HCT116 (cell line): ENCODE measurements at regions not wholly inside any gene's neighbourhood (a gene's known extent, or its start where the extent isn't known, plus 50 kb on each side); places are given as distances from the start of the nearest gene placed in this dataset.

Source experiments
- CEBPB ChIP-seq: IDR thresholded peaks from 2 replicates; pipeline ENCODE4 v1.6.1; 2012; ENCODE audit warnings: low read depth
- EZH2 ChIP-seq: fragments of 200-600 bp; sonication (generic); IDR thresholded peaks from 2 replicates; pipeline ENCODE4 v1.6.1; 2017; ENCODE audit warnings: antibody characterized with exemption, mixed run types
- POLR2A ChIP-seq: IDR thresholded peaks from 2 replicates; pipeline ENCODE4 v1.7.0; 2011; ENCODE audit warnings: borderline replicate concordance; ENCODE audit not compliant: insufficient read depth, insufficient read length; ENCODE audit errors: extremely low read depth
- POLR2AphosphoS5 ChIP-seq: IDR thresholded peaks from 2 replicates; pipeline ENCODE4 v1.6.1; 2011; ENCODE audit warnings: mild to moderate bottlenecking, low read depth, low read length, moderate library complexity
- SIN3A ChIP-seq: IDR thresholded peaks from 2 replicates; pipeline ENCODE4 v1.6.1; 2012; ENCODE audit warnings: low read depth
- ZNF274 ChIP-seq: fragments of 200-500 bp; sonication (Bioruptor generic); IDR thresholded peaks from 2 replicates; pipeline ENCODE4 v1.6.1; 2014; ENCODE audit warnings: mild to moderate bottlenecking, low read depth, low read length, inconsistent platforms
- TF ChIP-seq, protein P1 (sequence below), 3 experiments: fragments of 200-600 bp in 1 of 3; sonication (generic) in 1 of 3; IDR thresholded peaks in 2 of 3; conservative IDR thresholded peaks in 1 of 3; 2 replicates each; pipeline ENCODE4 v1.5.1; 2012 to 2017; ENCODE audit warnings: low read depth in 2 of 3, low read length in 2 of 3, antibody characterized with exemption in 1 of 3, borderline replicate concordance in 1 of 3, control low read depth in 1 of 3, mild to moderate bottlenecking in 1 of 3, mixed read lengths in 1 of 3, mixed run types in 1 of 3, moderate library complexity in 1 of 3; ENCODE audit not compliant: insufficient read depth in 1 of 3

DNA sequence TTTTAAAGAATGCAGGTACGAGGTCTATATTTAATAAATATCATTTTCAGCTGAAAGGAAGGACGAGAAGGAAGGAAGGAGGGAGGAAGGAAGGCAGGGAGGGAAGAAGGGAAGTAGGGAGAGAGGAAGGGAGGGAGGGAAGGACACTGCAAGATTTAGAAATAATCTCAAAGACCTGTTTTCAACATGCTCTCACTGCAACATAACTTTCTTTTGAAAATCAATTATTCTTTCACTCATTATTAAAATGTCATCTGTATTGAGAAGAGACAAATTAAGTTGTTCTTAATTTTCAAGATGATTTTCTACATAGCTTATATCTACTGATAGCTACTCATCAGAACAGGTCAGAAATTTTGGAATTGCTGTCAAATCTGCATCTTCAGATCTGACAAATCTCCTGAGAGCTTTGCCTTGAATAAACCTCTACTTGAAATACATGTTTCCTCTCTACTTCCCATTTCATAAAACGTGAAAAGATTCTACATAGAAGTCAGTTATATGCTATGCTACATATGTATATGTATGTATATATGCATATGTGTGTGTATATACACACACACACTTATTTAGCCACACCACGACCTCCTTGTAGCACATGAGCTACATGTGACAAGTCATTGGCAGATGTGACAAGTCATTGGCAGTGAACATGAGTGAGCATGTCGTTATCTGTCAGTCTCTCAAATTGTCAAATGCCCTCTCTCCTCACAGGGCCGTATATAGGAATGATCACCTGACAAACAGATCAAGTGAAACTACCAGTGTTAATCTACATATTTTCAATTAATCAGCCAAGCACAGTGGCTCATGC is 241.6 kb downstream of the LY86 start:
- no peak for TF ChIP-seq CEBPB
- TF ChIP-seq POLR2A = no peak
- TF ChIP-seq, protein P1, sequence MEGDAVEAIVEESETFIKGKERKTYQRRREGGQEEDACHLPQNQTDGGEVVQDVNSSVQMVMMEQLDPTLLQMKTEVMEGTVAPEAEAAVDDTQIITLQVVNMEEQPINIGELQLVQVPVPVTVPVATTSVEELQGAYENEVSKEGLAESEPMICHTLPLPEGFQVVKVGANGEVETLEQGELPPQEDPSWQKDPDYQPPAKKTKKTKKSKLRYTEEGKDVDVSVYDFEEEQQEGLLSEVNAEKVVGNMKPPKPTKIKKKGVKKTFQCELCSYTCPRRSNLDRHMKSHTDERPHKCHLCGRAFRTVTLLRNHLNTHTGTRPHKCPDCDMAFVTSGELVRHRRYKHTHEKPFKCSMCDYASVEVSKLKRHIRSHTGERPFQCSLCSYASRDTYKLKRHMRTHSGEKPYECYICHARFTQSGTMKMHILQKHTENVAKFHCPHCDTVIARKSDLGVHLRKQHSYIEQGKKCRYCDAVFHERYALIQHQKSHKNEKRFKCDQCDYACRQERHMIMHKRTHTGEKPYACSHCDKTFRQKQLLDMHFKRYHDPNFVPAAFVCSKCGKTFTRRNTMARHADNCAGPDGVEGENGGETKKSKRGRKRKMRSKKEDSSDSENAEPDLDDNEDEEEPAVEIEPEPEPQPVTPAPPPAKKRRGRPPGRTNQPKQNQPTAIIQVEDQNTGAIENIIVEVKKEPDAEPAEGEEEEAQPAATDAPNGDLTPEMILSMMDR (IDR thresholded peaks at IDR 0.05 in 2 of 3, conservative IDR thresholded peaks at IDR 0.05 in 1 of 3; ENCODE audit: borderline replicate concordance in 1 of 3, insufficient read depth in 1 of 3, low read depth in 2 of 3, low read length in 2 of 3) = no peak
- no peak for TF ChIP-seq POLR2AphosphoS5
- TF ChIP-seq EZH2 = no peak
- no peak for TF ChIP-seq ZNF274
- no peak for TF ChIP-seq SIN3A
